HUES48 (cell line): ENCODE measurements at regions not wholly inside any gene's neighbourhood (a gene's known extent, or its start where the extent isn't known, plus 50 kb on each side); places are given as distances from the start of the nearest gene placed in this dataset.
A peak's percentile ranks its signal among the peaks of the same experiment; 100 is the strongest.

Source experiments
- H3K27ac ChIP-seq: one replicate; pipeline ENCODE4 v1.7.0; 2013; ENCODE audit warnings: low read depth, low read length, inconsistent platforms
- H3K27me3 ChIP-seq: 2 replicates; pipeline ENCODE4 v1.6.1; 2013; ENCODE audit warnings: mild to moderate bottlenecking, low read length; ENCODE audit not compliant: control insufficient read depth, insufficient read depth
- H3K36me3 ChIP-seq: 2 replicates; pipeline ENCODE4 v1.6.1; 2013; ENCODE audit warnings: low read length; ENCODE audit not compliant: control insufficient read depth, insufficient read depth
- H3K4me1 ChIP-seq: 2 replicates; pipeline ENCODE4 v1.6.1; 2013; ENCODE audit warnings: mild to moderate bottlenecking, low read length; ENCODE audit not compliant: control insufficient read depth, insufficient read depth
- H3K4me3 ChIP-seq: 2 replicates; pipeline ENCODE4 v1.5.1; 2013; ENCODE audit warnings: mild to moderate bottlenecking, low read depth, low read length
- H3K9ac ChIP-seq: 2 replicates; pipeline ENCODE4 v1.6.1; 2013; ENCODE audit warnings: mild to moderate bottlenecking, low read depth, low read length, moderate library complexity
- H3K9me3 ChIP-seq: 2 replicates; pipeline ENCODE4 v1.6.1; 2013; ENCODE audit warnings: low read length; ENCODE audit not compliant: control insufficient read depth, insufficient read depth

DNA sequence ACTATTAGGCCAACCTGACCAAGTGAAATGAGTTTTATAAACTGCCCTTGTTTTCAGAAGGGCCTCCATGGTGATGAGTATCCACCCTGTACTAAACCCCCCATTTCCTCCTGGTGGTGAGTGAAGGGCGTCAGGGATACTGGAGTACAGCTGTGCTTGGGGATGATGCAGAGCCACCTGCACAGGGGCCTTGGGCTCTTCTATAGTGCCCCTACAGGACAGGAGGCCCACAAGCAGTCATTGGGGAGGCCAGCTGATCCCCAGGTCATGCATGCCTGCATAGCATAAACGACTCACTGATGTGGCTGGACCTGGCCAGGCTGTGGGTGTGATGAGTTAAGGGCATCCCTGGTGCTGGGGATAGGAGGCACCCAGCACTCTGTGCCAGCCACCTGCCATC, 114.1 kb upstream of the CELF2 start:
- H3K9ac ChIP-seq: no peak overlapping the region

GRCh38 chr10:10910634-10911033, 107.0 kb upstream of the CELF2 start:
- Histone ChIP-seq H3K4me1 (peaks cover 11% of the 10 kb centered on the region), H3K4me3 (no peak overlapping the region), H3K9me3 (no peaks in the 10 kb centered on the region), H3K27ac (no peak overlapping the region), H3K27me3 (no peaks in the 10 kb centered on the region), H3K36me3 (no peaks in the 10 kb centered on the region), H3K9ac (no peak overlapping the region)

More for the DNA sequence above, 114.1 kb upstream of the CELF2 start:
- Histone ChIP-seq H3K36me3 (no peaks in the 10 kb centered on the region), H3K27me3 (no peaks in the 10 kb centered on the region), H3K4me1 (no peaks in the 10 kb centered on the region), H3K9me3 (no peaks in the 10 kb centered on the region), H3K27ac (no peak overlapping the region), H3K4me3 (no peak overlapping the region)

DNA sequence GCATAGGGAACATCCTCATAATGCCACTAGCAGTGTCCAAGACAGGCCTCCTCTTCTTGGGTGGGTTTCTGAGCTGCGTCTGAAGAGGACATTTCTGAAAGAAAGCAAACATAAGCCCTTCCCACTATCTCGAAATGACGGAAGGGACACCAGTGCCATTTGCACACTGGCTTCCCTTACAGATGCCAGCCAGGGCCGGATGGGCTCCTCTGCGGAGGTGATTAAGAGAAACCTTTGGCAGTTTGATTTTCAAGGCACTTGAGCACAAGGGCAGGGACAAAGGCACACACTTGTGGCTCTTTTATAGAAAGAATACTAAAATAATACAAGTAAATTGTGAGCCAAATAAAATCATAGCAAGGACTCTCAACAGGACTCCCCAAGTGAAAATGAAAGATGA, 106.6 kb upstream of the CELF2 start:
- H3K27ac ChIP-seq: no peak overlapping the region
- H3K4me1 ChIP-seq: peaks cover 11% of the 10 kb centered on the region
- no peaks in the 10 kb centered on the region for H3K9me3 ChIP-seq
- H3K9ac ChIP-seq: no peak overlapping the region
- H3K27me3 ChIP-seq: no peaks in the 10 kb centered on the region
- no peak overlapping the region for H3K4me3 ChIP-seq
- no peaks in the 10 kb centered on the region for H3K36me3 ChIP-seq

DNA sequence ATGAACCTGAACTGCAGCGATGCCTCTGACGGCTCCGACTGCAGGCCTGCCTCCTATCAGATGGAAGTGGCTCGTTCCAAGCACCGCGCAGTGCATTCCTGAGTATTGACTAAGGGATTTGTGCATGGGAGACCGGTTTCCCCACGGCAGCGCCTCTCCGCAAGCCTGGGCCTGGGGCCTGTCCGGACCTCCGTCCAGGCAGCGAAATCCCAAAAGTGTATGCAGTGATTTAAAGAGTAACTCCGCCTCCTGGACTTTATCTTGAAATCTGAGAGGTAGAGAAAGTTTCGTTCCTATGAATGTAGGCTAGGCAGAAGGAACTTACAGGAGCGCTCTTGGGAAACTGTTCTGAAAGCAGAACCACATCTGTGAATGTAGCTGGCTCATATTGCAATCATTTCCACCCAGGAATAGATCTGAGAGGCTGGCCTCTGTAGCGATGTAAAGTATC, 106.2 kb upstream of the CELF2 start:
- Histone ChIP-seq H3K9ac (no peak overlapping the region), H3K27ac (no peak overlapping the region), H3K4me3 (peak overlapping the region; percentile 5; the same call in 1 of the 2 replicates), H3K4me1 (peaks cover 11% of the 10 kb centered on the region), H3K36me3 (no peaks in the 10 kb centered on the region), H3K27me3 (no peaks in the 10 kb centered on the region), H3K9me3 (no peaks in the 10 kb centered on the region)

DNA sequence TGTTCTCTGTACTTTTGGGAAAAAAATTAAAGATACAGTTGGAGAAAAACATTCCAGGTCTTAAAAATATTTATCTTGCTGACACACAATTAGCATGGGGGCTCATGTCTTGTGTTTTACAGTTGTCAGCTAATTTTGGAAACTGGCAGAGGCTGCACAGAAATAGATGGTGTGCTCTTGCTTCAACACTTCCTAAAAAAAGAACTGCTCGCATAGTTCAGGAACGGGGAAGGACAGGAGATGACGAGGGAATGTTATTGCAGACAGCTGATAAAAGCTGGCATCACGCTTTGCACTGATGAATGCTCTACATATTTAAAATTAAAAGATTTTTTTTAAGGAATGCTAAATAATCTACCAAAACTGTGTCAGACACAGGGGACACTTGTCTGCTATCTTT, 103.5 kb upstream of the CELF2 start:
- no peaks in the 10 kb centered on the region for H3K27me3 ChIP-seq
- no peaks in the 10 kb centered on the region for H3K9me3 ChIP-seq
- no peak overlapping the region for H3K4me3 ChIP-seq
- no peaks in the 10 kb centered on the region for H3K36me3 ChIP-seq
- H3K9ac ChIP-seq: no peak overlapping the region
- H3K4me1 ChIP-seq: peaks cover 11% of the 10 kb centered on the region
- no peak overlapping the region for H3K27ac ChIP-seq

GRCh38 chr10:10915215-10915614, 102.5 kb upstream of the CELF2 start:
- Histone ChIP-seq H3K4me1 (peaks cover 11% of the 10 kb centered on the region), H3K36me3 (no peaks in the 10 kb centered on the region), H3K9ac (no peak overlapping the region), H3K9me3 (no peaks in the 10 kb centered on the region), H3K4me3 (no peak overlapping the region), H3K27me3 (no peaks in the 10 kb centered on the region), H3K27ac (no peak overlapping the region)

GRCh38 chr10:10917031-10917430, 100.6 kb upstream of the CELF2 start:
- Histone ChIP-seq H3K4me1 (peaks cover under 1% of the 10 kb centered on the region; the same call in 1 of the 2 replicates), H3K36me3 (no peaks in the 10 kb centered on the region), H3K4me3 (no peak overlapping the region), H3K27me3 (no peaks in the 10 kb centered on the region), H3K9me3 (no peaks in the 10 kb centered on the region), H3K9ac (no peak overlapping the region), H3K27ac (no peak overlapping the region)

GRCh38 chr10:10919976-10920375, 97.7 kb upstream of the CELF2 start:
- Histone ChIP-seq H3K9me3 (no peaks in the 10 kb centered on the region), H3K4me1 (no peaks in the 10 kb centered on the region), H3K4me3 (no peak overlapping the region), H3K27me3 (no peaks in the 10 kb centered on the region), H3K9ac (no peak overlapping the region), H3K36me3 (no peaks in the 10 kb centered on the region), H3K27ac (no peak overlapping the region)

- Histone ChIP-seq H3K27ac (no peak overlapping the region), H3K27me3 (no peaks in the 10 kb centered on the region), H3K4me3 (no peak overlapping the region), H3K36me3 (no peaks in the 10 kb centered on the region), H3K9ac (no peak overlapping the region), H3K9me3 (no peaks in the 10 kb centered on the region), H3K4me1 (no peaks in the 10 kb centered on the region)
Measured at GRCh38 chr10:10921826-10922461, 95.7 kb upstream of the CELF2 start.

DNA sequence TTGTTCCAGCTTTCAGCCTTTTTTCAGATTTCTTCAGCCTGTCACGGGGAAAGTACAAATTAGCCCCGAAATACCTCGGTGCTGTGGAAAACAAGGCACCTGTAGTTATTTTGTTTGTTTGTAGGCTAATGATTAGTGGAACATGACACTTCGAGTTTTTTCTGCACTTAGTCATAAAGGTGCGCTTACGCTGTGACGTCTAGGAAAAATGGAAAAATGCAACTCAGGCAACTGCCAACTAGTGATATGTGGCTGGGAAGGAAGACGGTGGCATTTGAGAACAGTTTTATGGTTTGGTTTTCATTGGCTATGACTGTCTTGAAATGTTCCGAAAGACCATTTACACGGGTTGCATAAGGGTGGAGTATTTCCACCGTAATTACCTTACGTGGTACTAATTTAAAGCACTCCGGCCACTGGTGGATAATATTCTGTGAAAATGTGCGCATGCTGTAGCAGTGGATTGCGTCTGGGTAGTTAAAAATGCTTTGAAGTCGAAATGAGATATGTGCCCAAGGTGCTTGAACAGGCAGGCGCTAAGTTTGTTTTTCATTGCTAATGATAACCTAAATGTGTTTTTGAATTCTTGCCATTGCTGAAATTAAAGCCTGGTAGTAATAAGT, 94.5 kb upstream of the CELF2 start:
- no peak overlapping the region for H3K27ac ChIP-seq
- no peak overlapping the region for H3K9ac ChIP-seq

DNA sequence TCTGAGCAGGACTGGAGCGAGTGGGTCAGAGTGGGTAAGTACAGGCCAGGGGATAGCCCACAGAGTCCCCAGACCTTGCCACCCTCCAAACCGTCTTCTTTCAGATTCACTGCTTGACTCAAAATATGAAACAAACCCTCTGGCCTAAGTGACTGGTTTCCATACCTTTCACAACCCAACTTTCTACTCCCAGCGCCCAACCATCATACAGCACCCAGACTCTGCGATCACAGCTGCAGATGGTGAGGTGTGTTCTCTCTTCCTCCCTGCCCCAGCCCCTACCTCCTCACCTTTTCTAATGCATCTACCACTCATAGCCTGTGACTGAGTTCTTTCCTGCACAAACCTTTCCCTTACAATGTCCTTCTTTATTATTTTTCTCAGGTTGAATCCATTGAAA, 92.0 kb upstream of the CELF2 start:
- H3K4me3 ChIP-seq: no peak overlapping the region
- no peaks in the 10 kb centered on the region for H3K27me3 ChIP-seq
- no peak overlapping the region for H3K9ac ChIP-seq
- no peaks in the 10 kb centered on the region for H3K36me3 ChIP-seq
- no peaks in the 10 kb centered on the region for H3K4me1 ChIP-seq
- no peaks in the 10 kb centered on the region for H3K9me3 ChIP-seq
- no peak overlapping the region for H3K27ac ChIP-seq

More for the DNA sequence above, 94.5 kb upstream of the CELF2 start:
- Histone ChIP-seq H3K36me3 (no peaks in the 10 kb centered on the region), H3K4me3 (no peak overlapping the region), H3K27me3 (no peaks in the 10 kb centered on the region), H3K9me3 (no peaks in the 10 kb centered on the region), H3K4me1 (no peaks in the 10 kb centered on the region)
